Nephron (organoid): ENCODE measurements at regions not wholly inside any gene's neighbourhood (a gene's known extent, or its start where the extent isn't known, plus 50 kb on each side); places are given as distances from the start of the nearest gene placed in this dataset.

Source experiments
- H3K27ac Mint-ChIP-seq, 3 experiments: 2 replicates each; pipeline ENCODE4 v1.8.0; 2020; ENCODE audit warnings: mixed read lengths in 3 of 3, mild to moderate bottlenecking in 2 of 3, moderate library complexity in 1 of 3
- H3K27me3 Mint-ChIP-seq: 2 replicates; pipeline ENCODE4 v1.8.0; 2021; ENCODE audit warnings: low read depth, mild to moderate bottlenecking, moderate library complexity, mixed read lengths
- H3K36me3 Mint-ChIP-seq: 2 replicates; pipeline ENCODE4 v1.8.0; 2020; ENCODE audit warnings: low read depth, mixed read lengths
- H3K4me1 Mint-ChIP-seq: 2 replicates; pipeline ENCODE4 v1.8.0; 2020; ENCODE audit warnings: mixed read lengths
- H3K4me3 Mint-ChIP-seq, 3 experiments: 2 replicates each; pipeline ENCODE4 v1.8.0; 2020; ENCODE audit warnings: mild to moderate bottlenecking in 3 of 3, mixed read lengths in 3 of 3, moderate library complexity in 2 of 3
- H3K9me3 Mint-ChIP-seq: 2 replicates; pipeline ENCODE4 v1.8.0; 2020; ENCODE audit warnings: mixed read lengths
- TF ChIP-seq, protein P1 (sequence below), 3 experiments: fragments of 200-600 bp; sonication (generic); IDR thresholded peaks; one replicate each; pipeline ENCODE4 v1.5.0; 2021; ENCODE audit warnings: antibody characterized with exemption in 3 of 3; ENCODE audit not compliant: unreplicated experiment in 3 of 3

GRCh38 chr12:33813536-33813935 lies 208.8 kb upstream of the ALG10 start:
- peaks cover 12% of the 10 kb centered on the region for H3K9me3 Mint-ChIP-seq
- H3K27ac Mint-ChIP-seq: no peak overlapping the region
- H3K4me1 Mint-ChIP-seq: no peaks in the 10 kb centered on the region
- TF ChIP-seq, protein P1, sequence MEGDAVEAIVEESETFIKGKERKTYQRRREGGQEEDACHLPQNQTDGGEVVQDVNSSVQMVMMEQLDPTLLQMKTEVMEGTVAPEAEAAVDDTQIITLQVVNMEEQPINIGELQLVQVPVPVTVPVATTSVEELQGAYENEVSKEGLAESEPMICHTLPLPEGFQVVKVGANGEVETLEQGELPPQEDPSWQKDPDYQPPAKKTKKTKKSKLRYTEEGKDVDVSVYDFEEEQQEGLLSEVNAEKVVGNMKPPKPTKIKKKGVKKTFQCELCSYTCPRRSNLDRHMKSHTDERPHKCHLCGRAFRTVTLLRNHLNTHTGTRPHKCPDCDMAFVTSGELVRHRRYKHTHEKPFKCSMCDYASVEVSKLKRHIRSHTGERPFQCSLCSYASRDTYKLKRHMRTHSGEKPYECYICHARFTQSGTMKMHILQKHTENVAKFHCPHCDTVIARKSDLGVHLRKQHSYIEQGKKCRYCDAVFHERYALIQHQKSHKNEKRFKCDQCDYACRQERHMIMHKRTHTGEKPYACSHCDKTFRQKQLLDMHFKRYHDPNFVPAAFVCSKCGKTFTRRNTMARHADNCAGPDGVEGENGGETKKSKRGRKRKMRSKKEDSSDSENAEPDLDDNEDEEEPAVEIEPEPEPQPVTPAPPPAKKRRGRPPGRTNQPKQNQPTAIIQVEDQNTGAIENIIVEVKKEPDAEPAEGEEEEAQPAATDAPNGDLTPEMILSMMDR (IDR thresholded peaks at IDR 0.05; ENCODE audit: unreplicated experiment in 3 of 3): no peak
- no peaks in the 10 kb centered on the region for H3K36me3 Mint-ChIP-seq
- H3K4me3 Mint-ChIP-seq: no peak overlapping the region
- H3K27me3 Mint-ChIP-seq: no peaks in the 10 kb centered on the region

- no peak overlapping the region for H3K4me3 Mint-ChIP-seq
- no peaks in the 10 kb centered on the region for H3K4me1 Mint-ChIP-seq
- H3K27ac Mint-ChIP-seq: no peak overlapping the region
- H3K9me3 Mint-ChIP-seq: peaks cover 17% of the 10 kb centered on the region
- H3K36me3 Mint-ChIP-seq: no peaks in the 10 kb centered on the region
- H3K27me3 Mint-ChIP-seq: peaks cover 4% of the 10 kb centered on the region
- TF ChIP-seq, protein P1 (IDR thresholded peaks at IDR 0.05; ENCODE audit: unreplicated experiment in 3 of 3): no peak
Measured at GRCh38 chr12:33817713-33818112, 204.6 kb upstream of the ALG10 start.

- Mint-ChIP-seq H3K9me3 (peaks cover 17% of the 10 kb centered on the region), H3K4me3 (no peak overlapping the region), H3K27ac (no peak overlapping the region), H3K4me1 (no peaks in the 10 kb centered on the region), H3K36me3 (no peaks in the 10 kb centered on the region), H3K27me3 (peaks cover 4% of the 10 kb centered on the region)
- TF ChIP-seq, protein P1 (IDR thresholded peaks at IDR 0.05; ENCODE audit: unreplicated experiment in 3 of 3): no peak
Measured at GRCh38 chr12:33818313-33818712, 204.0 kb upstream of the ALG10 start.

DNA sequence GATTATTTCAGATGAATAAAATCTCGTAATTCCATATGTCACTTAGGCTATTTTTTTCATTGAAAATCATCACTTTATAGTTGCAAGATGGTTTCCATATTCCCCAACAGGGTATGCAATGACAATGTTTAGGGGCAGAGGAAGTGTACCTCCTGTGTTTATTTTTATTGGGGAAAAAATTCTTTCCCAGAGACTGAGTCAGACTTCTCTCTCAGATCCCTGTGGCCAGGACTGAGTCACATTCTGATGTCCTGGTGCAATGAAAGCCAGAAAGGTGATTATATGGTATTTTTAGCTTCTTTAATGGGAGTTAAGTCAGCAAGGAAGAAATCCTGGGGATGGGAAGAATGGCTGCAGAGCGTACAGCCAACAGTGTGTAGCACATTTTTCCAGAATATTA lies 196.9 kb upstream of the ALG10 start:
- peaks cover 4% of the 10 kb centered on the region for H3K27me3 Mint-ChIP-seq
- no peak overlapping the region for H3K27ac Mint-ChIP-seq
- H3K4me3 Mint-ChIP-seq: no peak overlapping the region
- H3K9me3 Mint-ChIP-seq: no peaks in the 10 kb centered on the region
- H3K36me3 Mint-ChIP-seq: no peaks in the 10 kb centered on the region
- TF ChIP-seq, protein P1 (IDR thresholded peaks at IDR 0.05; ENCODE audit: unreplicated experiment in 3 of 3): no peak
- no peaks in the 10 kb centered on the region for H3K4me1 Mint-ChIP-seq

- Mint-ChIP-seq H3K27me3 (peaks cover 2% of the 10 kb centered on the region), H3K36me3 (no peaks in the 10 kb centered on the region), H3K9me3 (no peaks in the 10 kb centered on the region), H3K4me1 (no peaks in the 10 kb centered on the region), H3K27ac (no peak overlapping the region), H3K4me3 (no peak overlapping the region)
- TF ChIP-seq, protein P1 (IDR thresholded peaks at IDR 0.05; ENCODE audit: unreplicated experiment in 3 of 3): no peak
Measured at GRCh38 chr12:33825986-33826602, 196.2 kb upstream of the ALG10 start.

DNA sequence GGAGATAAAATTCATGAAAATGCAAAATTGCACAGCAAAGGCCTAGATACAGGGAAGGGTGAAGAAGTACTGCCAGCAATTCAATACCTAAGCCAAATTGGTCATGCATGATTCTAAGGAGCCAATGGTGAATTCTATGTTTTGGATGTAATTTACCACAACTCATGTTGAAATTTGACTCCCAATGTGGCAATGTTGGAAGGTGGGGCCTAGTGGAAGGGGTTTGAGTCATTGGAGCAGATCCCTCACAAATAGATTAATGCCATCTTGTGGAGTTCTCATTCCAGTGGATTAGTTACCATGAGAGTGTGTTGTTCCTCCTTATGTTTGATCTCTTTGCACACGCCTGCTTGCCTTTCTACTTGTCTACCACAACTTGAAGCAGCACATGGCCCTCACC lies 194.0 kb upstream of the ALG10 start:
- H3K27me3 Mint-ChIP-seq: no peaks in the 10 kb centered on the region
- no peaks in the 10 kb centered on the region for H3K36me3 Mint-ChIP-seq
- H3K27ac Mint-ChIP-seq: peak overlapping the region in 1 of 3 experiments; percentile 16
- TF ChIP-seq, protein P1 (IDR thresholded peaks at IDR 0.05; ENCODE audit: unreplicated experiment in 3 of 3): no peak
- H3K4me3 Mint-ChIP-seq: no peak overlapping the region
- no peaks in the 10 kb centered on the region for H3K9me3 Mint-ChIP-seq
- H3K4me1 Mint-ChIP-seq: no peaks in the 10 kb centered on the region
